HG03439 (cell line): ENCODE measurements at regions not wholly inside any gene's neighbourhood (a gene's known extent, or its start where the extent isn't known, plus 50 kb on each side); places are given as distances from the start of the nearest gene placed in this dataset.

Experiments
- ATAC-seq: cut with Tn5 transposase; IDR thresholded peaks from one replicate; pipeline ENCODE4 v1.9.1; 2021; ENCODE audit warnings: mild to moderate bottlenecking, moderate library complexity; ENCODE audit not compliant: unreplicated experiment

DNA sequence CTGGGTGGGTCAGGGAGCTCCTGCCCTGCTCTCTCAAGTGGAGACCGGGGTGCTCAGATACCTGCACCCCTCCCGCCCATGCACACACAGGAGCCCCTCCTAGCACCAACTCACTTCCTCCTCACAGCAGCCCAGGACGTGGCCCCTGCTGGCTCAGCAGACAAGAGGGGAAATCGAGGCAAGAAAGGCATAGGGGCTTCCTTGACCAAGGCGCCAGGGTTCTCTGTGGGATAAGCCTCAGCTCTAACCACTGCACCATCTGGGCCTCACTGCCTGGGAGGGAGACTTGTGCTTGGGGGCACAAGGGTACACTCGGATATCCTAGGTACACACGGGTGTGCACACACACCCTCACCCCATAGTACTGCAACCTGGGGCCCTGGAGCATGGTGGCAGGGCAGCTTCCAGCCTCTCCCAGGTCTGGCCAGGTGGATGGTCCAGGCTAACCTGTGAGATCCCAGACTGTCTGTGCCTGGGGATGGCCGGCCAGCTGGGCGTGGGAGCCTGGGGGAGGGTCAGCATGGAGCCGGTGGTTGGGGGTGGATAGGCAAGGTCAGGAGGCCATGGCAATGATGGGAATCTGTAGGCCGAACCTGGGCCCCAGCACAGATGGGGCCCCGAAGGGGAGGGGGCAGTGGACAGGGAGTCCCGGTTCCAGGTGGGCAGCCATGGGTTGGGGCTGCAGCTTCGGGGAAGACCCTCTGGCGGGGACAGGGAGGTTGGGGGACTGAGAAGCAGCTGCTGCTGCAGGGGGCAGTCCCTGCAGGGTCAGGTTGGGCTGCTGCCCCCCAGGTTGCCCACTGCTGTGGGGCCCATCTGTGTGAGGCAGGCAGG is 312.4 kb downstream of the TMEM121 start:
- ATAC-seq = no peak

DNA sequence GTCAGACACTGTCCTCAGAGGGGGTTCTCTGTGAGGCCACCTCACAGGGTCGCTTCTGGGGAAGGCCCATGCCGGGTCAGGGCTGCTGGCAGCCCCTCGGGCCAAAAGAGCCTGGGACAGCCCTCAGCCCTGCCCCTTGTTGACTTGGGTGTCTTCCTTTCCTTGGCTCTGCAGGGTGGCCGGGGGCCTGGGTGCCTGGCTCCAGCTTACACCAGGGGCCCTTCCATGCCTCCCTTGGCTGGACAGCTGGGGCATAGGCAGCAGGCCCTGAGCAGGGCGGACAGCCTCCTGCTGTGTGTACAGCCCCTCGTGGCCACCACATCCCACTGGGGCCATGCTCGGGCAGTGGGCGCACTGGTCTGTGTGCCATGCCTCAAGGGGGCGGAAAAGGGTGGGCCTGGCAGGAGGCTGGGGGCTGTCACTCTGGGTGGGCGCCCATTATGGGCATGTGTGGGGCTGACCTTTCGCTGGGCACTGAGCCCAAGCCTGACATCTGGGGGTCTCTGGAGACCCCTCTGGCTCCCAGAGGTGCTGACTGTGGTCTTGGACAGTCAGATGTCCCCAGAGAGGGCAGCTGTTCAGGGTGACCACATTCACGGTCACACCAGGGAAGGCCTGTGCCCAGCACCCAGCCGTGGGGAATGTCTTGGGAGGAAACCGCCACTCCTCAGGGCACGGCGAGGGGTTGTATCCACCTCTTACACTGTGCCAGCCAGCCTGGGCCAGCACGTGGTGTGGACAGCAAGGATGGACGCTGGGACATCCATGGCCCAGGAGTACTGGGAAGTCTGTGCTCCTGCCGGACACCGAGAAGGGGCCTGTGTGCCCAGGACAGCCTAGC is 313.3 kb downstream of the TMEM121 start:
- ATAC-seq = no peak

DNA sequence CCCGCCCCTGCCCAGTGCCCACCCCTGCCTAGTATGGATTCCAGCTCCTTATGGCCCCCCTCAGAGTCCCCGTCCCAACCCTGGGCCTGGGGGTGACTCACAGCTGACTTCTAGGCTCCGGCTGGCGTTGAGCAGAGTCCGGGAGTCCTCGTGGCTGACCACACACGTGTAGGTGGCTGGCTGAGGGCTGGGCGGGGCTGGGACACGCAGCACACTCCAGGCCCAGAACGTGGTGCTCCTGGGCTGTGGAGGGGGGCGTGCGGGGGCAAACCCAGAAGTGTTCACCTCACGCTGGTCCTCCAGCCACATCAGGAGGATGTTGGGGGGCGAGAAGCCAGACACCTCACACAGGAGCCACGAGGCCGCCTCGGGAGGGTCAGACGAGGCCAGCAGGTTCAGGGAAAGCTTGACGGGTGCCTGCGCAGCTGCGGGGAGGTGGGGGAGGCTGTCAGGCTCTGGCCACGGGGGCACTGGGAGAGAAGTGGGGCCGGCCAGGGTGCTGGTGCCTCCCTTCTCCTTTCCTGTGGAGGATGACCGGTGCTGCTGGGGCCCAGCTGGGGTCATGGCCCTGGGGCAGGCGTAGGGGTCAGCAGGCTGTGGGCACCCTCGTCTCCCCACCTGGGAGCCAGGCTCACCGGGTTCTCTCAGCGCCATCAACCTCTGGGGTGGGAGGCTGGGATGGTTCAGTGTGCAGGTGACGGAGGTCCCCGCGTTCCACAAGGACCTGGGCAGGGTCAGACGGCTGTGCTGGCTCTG is 314.1 kb downstream of the TMEM121 start:
- no peak for ATAC-seq

DNA sequence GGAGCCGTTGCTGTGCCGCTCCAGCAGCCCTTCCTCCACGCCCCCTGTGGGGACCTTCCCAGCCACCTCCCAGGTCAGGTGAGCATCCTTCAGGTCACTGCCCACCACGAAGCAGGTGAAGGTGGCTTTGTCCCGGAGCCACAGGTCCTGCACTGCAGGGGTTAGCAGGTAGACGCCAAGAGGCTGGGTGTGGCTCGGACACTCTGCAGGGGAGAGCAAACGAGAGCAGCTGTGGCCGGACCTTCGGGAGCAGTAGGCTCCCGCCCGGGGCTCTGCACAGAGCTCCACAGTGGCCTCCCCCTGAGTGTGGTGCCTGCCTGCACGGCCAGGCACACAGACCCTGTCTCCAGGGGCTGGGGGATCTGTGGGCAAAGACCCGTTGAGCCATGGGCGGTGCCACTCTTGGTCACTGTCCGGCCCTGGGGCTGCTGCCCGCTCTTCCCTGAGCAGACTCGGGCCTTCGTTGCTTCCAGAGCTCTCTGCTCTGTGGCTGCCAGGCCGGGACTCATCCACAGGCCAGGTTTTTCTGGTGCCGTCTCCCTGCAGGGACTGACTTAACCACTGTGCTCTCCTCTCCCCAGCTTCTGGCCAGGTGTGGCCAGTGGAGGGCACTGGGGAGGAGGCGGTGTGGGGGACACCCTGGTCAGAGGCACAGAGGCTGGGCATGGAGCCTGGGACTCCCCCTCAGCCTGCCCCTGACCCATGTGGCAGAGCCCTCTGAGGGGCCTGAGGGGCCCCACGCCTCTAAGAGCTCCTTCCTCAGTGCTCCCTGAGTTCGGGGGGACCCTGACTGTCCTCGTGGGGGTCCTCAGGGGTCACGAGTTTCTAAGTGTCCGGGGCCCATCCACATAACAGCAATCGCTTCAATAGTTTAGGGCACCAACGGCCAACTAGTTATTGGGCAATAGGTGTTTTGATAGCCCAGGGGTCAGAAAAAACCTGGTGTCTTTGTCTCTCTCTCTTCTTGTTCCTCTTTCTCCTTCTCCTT is 314.9 kb downstream of the TMEM121 start:
- ATAC-seq = no peak

DNA sequence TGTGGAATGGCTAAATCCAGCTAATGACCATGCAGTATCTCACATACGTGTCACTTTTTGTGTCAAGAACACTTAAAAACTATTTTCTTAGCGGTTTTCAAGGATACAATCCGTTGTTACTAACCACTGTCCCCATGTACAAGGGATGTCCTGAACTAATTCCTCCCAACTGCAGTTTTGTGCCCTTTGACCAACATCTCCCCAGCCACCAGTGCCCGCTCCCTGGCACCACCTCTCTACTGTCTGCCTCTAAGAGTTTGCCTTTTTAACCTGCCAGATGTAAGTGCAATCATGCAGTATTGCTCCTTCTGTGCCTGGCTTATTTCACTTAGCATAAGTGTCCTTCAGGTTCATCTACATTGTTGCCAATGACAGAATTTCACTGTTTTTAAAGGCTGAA is 315.7 kb downstream of the TMEM121 start:
- no peak for ATAC-seq

DNA sequence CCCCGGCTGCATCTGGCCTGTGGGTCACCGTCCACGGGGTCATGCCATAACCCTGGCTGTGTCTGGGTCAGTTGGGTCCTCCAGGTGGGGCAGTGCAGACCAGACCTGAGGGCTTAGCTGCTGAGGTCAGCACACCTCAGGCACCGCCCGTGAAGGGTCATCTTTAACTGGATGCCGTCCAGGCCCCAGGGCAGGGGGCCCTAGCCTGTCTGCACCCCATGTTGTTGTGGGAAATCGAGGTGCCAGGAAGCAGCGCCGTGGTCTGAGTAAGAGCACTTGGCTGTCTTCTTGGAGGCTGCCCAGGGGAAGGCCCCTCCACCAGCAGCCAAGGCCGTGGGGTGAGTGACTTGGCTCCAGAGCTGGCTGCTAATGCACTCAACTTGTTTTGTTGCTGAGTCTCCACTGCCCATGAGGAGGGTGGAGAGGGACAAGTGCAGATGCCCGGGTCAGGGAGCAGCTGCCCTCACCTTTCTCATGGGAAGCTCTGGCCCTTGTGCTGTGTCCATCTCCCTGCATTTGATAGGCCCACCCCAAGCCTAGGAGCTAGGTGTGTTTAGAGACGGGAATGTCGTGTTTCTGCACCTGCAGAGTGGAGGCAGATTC is 317.2 kb downstream of the TMEM121 start:
- no peak for ATAC-seq

DNA sequence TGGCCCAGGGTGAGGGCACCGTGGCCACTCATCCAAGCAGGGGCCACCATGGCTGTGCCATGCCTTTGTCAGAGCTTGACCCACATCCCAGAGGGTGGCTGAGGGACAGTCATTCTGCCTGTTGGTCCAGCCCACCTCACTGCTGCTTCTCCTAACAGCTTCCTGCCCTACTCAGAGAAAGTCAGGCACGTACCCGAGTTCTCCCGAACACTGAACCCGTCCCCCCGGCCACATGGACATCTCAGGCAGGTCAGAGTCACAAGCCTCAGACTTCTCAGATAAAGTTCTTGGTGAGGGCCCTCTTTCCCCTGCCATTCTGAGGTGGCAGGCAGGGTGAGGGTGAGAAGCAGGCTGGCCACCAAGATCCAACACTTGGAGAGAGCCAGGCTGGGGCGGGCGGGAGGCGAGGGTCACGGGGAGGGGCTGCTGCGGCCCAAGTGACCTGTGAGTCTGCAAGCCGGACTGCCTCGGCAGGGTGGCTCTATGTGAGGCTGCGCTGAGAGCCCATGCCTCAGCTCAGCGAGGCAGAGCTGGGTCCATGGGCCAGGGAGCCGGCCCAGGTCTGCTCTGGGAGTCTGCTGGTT is 317.8 kb downstream of the TMEM121 start:
- no peak for ATAC-seq

DNA sequence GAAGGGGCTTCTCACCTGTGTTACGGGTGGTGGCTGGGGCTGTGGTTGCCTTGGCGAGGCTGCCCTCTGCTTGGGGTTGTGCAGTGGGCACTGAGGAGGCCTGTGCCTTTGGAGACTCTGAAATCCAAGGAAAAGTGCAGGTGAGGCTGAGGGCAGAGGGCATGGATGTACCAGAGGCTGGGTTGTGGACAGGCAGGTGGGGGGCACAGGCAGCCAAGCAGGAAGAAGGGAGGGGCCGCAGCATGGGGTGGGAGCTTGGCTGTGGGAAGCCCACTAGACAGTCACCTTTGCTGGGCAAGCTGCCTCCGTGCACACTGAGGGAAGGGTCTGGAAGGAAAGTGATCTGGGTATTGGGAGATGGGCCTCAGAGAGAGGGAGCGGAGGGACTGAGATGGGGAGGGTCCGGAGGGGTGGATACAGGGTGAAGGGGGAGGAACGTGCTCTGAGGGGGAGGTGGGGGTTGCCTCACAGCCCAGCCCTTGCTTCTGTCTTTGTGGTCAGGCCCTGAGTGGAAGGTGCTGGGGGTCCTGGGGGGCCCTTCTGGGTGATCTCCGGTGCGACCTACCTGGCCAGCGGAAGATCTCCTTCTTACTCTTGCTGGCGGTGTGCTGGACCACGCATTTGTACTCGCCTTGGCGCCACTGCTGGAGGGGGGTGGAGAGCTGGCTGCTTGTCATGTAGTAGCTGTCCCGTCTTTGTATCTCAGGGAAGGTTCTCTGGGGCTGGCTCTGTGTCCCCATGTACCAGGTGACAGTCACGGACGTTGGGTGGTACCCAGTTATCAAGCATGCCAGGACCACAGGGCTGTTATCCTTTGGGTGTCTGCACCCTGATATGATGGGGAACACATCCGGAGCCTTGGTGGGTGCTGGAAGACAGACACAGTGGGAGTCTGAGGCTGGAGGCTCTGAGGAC is 318.7 kb downstream of the TMEM121 start:
- no peak for ATAC-seq

DNA sequence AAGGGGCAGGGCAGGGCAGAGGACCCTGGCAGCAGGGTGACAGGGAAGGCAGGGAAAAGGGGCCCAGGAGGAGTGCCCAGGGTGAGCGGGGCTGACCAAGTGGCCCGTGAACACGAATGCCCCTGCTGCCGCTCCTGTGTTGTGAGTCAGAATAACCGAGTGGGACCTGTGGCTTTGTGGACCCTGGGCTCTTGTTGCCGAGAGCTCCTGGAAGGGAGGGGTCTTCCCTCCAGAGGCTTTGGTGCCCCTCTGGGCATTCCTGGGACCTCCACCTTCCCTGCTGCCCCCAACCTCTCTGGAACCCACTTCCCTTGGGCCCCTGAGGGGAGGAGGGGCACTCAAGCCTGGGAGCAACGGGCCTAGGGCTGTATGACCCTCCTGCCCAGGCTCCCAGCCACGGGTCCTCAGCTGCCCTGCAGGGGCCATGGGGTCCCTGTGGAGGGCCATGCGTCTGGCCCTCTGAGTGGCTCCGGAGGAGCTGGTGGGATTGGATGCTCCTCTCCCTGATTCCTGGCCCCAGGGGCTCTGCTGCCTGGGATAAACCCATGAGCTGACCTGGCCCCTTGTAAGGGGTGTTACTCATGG is 319.4 kb downstream of the TMEM121 start:
- no peak for ATAC-seq

DNA sequence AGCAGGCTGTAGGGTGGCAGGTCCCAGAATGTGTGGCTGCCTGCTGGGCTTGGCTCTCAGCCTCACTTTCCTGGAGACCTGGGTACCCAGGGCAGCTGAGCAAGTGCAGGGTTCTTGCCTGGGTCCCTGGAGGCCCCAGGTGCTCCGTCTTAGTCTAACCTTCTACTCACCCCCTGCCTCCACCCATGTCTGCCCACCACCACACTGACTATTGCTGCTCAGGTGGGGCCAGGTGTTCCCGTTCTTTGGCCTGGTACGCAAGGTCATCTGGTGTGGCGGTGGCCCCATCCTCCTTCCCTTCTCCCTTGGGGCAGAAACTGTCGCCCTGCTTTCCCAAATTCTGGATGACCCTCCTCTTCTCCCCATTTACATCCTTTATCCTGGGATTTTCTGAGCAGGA is 319.9 kb downstream of the TMEM121 start:
- no peak for ATAC-seq

DNA sequence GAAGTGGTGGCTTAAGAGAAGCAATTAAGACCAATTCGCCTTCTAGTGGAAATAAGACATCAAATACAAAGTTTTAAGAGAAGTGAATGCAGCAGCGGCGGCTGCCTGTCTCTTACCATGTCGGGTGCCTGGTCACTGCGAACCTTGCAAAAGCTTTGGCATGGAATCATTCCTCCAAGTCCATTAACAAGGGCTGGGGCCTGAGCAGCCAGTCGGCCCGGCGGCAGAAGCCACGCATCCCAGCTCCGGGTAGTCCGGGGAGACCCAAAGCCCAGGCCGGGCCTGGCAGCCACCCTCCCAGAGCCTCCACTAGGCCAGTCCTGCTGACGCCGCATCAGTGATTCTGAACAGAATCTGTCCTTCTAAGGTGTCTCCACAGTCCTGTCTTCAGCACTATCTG is 321.0 kb downstream of the TMEM121 start:
- no peak for ATAC-seq

DNA sequence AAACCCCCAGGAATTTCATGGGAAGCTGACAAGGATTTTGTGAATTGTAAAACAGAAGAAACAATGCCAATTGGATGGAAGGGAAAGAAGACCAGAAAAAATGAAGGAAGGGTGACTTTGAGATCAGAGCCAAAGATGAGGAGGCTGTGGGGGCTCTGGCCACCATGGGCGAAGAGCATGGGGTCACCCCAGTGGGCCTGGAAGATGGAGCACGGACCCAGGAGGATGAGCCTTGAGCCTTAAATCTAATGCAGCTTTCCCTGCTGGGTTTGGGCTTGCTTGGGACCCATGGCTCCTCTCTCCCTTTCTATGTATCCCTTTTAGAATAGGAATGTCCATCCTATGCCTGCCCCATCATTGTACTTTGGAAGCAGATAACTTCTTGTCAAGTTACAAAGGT is 322.2 kb downstream of the TMEM121 start:
- no peak for ATAC-seq

DNA sequence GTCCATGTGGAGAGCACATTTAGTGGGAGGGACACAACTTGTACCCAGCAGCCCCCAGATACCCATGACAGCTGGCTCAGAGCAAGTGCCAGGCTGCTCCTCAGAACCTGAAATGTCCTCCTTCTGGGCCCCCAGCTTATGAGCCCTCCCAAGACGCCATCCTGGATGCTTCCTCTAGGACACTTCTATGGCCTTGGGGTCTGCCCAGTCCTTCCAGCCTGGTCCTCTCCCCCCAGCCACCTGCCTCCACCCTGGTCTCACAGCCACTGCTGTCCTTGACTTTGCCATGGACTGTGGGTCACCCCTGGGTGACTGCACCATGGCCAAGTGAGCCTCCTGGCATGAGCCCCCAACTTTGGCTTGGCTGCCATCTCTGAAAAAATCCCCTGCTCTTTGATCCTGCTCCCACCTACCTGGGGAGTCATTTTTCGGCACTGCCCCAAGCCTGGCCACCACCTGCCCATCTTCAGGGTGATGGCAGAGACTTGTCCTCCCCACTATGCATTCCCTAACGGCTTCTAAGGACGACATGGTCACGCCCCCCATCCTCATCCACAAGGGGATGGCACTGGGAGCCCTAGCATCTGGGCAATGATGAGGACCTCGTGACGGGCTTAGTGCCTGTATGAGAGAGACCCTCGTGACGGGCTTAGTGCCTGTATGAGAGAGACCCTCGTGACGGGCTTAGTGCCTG is 323.7 kb downstream of the TMEM121 start:
- ATAC-seq = no peak

DNA sequence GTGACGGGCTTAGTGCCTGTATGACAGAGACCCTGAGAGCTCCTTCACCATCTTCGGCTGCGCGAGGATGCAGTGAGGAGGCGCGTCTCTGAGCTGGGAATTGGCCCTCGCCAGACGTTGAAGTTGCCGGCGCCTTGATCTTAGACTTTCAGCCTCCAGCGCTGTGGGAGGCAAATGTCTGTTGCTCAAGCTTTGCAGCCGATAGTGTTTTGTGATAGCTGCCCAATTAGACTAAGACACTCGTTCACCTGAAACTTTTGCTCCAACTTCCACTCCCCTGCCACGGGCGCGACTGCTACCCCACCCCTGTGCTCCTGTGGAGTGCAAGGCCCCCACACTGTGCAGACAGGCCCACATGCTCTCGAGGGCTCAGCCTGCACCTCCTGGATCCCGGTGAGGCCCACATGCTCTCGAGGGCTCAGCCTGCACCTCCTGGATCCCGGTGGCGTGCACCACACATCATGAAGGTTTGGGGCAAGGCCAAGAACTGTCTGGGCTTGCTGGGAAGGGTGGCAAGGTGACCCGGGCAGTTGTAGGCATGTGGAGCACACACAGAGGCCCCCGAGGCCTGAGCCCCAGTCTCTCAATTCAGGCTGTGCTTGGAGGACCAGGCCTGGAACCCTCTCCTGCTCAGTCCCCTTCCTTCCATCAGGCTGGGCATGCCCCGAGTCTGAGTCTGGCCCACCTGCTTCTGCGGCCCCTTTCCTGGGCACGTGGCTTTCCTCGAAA is 324.6 kb downstream of the TMEM121 start:
- no peak for ATAC-seq

DNA sequence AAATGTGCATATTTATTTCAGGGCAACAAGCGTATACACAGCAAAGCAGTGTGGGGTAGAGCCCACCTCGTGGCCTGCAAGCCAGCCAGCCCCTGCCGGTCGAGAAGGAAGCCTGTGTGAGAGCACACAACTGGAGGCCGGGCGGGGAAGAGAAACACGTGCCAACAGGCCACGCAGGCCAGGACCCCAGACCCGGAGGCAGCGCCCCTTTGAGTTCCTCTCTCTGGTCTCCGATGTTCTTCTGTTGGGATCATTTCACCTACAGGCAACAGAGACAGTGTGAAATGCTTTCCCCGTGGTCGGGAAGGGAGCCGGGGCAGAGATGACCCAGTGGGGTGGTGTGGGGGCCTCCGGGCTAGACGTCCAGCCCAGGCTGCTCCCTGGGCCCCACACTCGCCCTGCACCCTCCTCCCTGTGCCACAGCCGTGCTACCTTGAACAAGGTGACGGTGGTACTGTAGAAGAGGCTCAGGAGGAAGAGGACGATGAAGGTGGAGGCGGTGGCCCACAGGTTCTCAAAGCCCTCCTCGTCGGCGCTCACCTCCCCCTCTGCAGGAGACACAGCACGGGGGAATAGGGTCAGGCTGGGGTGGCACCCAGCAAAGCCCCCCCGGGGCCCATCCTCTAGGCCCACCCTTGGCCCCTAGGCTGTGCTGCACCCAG is 325.5 kb downstream of the TMEM121 start:
- no peak for ATAC-seq

DNA sequence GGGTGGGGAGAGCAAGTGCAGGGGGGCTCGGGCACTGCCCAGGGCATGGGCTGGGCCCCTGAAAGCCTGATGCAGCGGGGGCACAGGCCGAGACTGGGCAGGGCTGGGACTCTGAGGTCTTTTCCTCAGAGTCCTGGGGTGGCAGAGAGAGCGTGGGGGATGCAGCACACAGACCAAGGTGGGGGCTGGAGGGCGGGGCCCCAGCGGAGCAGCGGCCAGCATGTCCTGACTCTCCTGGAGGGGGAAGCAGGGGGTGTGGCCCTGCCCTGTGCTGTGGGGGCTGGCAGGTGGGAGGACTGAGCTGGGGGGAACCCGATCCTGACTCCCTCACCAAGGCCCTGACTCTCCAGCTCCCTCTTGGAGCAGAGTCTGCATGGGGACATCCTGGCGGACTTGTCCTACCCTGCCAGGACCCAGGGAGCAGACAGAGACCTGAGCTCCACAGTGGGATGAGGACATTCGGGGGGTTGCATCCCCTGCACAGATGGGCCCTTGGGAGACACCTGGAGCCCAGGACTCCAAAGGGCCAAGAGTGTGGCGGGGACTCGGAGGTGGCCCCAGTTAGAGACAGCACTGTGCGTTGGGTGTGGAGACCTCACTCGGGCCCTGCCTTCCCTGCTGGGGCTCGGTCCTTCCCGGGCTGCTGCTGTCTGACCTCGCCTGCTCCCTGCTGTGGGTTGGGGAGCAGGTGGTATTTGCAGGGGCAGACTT is 326.1 kb downstream of the TMEM121 start:
- no peak for ATAC-seq
